ENCODE measurements at regions not wholly inside any gene's neighbourhood (a gene's known extent, or its start where the extent isn't known, plus 50 kb on each side); places are given as distances from the start of the nearest gene placed in this dataset.

DNA sequence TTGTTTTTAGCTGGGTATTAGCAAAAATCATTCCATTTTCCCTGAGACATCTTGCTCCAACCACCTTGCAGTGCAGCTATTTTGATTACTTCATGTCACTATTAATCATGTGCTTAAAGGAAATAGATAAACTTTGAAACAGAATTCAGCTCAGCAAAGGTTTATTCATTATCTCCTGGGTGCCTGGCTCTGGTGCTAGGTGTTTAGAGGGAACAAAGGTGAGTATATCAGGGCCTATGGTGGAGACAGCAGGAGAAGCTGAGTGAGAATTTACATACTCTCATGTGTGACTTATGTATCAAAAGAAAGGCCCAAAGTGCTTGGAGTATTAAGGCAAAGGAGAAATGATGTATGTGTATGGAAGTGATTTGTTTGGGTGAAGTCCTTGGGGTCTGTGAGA, 63.8 kb upstream of the BMP2 start:
- no peak for DNase-seq
- peaks cover 16% of the 10 kb centered on the region for H3K4me1 ChIP-seq (ENCODE audit: control insufficient read depth, insufficient read depth, low read length)
- Mint-ChIP-seq H3K4me1 (peaks cover 22 to 35% of the 10 kb centered on the region in 2 donors), H3K27me3 (ENCODE audit: low read depth in 2 of 2) (no peaks in the 10 kb centered on the region), H3K36me3 (no peaks in the 10 kb centered on the region), H3K4me3 (no peak overlapping the region), H3K27ac (no peak overlapping the region), H3K9me3 (no peaks in the 10 kb centered on the region)
- no peak for TF ChIP-seq CTCF (IDR thresholded peaks at IDR 0.05)
- no peak overlapping the region for H3K4me3 ChIP-seq (ENCODE audit: low read length)
- ATAC-seq = no peak
- H3K9me3 ChIP-seq (ENCODE audit: control insufficient read depth, insufficient read depth, low read length) = no peaks in the 10 kb centered on the region
- H3K27ac ChIP-seq (ENCODE audit: low read length) = no peak overlapping the region
- intact Hi-C loops (cut with micrococcal nuclease) = no loop called here
- H3K36me3 ChIP-seq (ENCODE audit: control insufficient read depth, insufficient read depth, low read length) = no peaks in the 10 kb centered on the region
- no peaks in the 10 kb centered on the region for H3K27me3 ChIP-seq (ENCODE audit: control insufficient read depth, insufficient read depth, low read length)

DNA sequence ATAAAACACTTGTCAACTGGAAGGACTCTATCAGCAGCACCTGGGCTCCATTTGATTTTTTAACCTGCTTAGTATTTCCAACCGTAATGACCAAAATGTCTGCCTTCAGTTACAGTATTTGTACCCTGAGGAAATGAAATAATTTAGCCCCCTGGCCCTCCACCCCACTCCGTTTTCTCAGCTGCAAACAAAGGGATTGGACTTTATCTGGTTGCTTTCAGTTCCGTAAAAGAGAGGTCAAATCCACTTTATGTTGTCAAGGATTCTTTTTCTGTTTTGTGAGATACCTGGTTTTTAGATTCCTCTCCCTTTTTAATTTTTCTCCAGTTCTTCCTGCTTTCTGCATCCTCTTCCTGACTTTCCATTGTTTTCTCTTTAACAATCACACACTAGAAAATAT, 64.4 kb upstream of the BMP2 start:
- WGBS (ENCODE audit: insufficient coverage) = 94% methylated on average over 2 of the region's 3 CpGs
- Histone ChIP-seq H3K36me3 (ENCODE audit: control insufficient read depth, insufficient read depth, low read length) (no peaks in the 10 kb centered on the region), H3K4me3 (ENCODE audit: low read length) (no peak overlapping the region), H3K27ac (ENCODE audit: low read length) (no peak overlapping the region), H3K4me1 (ENCODE audit: control insufficient read depth, insufficient read depth, low read length) (peaks cover 16% of the 10 kb centered on the region), H3K9me3 (ENCODE audit: control insufficient read depth, insufficient read depth, low read length) (no peaks in the 10 kb centered on the region), H3K27me3 (ENCODE audit: control insufficient read depth, insufficient read depth, low read length) (no peaks in the 10 kb centered on the region)
- peaks cover 22 to 35% of the 10 kb centered on the region in 2 donors for H3K4me1 Mint-ChIP-seq
- no peaks in the 10 kb centered on the region for H3K9me3 Mint-ChIP-seq
- no peak for TF ChIP-seq CTCF (IDR thresholded peaks at IDR 0.05)
- H3K4me3 Mint-ChIP-seq = no peak overlapping the region
- DNase-seq (no peak), ATAC-seq (no peak)
- intact Hi-C loops (cut with micrococcal nuclease) = no loop called here
- H3K27ac Mint-ChIP-seq = no peak overlapping the region
- H3K27me3 Mint-ChIP-seq (ENCODE audit: low read depth in 2 of 2) = no peaks in the 10 kb centered on the region
- H3K36me3 Mint-ChIP-seq = no peaks in the 10 kb centered on the region

DNA sequence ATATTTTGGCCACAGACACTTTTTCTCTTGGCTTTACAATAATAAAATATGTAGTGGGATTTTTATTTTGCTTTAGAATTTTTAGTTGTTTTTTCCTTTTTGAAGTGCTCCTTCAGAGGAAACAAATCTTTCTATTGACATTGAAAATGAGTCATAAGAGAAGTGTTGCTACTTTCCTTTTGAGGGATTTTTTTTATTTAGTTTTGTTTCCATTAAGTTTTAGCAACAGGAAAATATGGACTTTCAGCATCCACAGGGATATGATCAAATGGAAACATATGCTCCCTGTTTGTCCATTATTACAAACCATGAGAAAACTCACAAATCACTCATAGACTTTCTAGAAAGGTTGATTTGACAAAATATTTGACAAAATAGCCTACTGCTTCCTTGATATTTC, 65.3 kb upstream of the BMP2 start:
- H3K36me3 Mint-ChIP-seq = no peaks in the 10 kb centered on the region
- no peak for DNase-seq

More for the DNA sequence above, 65.3 kb upstream of the BMP2 start:
- H3K4me1 ChIP-seq (ENCODE audit: control insufficient read depth, insufficient read depth, low read length) = peaks cover 16% of the 10 kb centered on the region
- H3K9me3 ChIP-seq (ENCODE audit: control insufficient read depth, insufficient read depth, low read length) = no peaks in the 10 kb centered on the region
- intact Hi-C loops (cut with micrococcal nuclease) = no loop called here
- H3K36me3 ChIP-seq (ENCODE audit: control insufficient read depth, insufficient read depth, low read length) = no peaks in the 10 kb centered on the region
- no peaks in the 10 kb centered on the region for H3K27me3 Mint-ChIP-seq (ENCODE audit: low read depth in 2 of 2)
- H3K4me1 Mint-ChIP-seq = peaks cover 22 to 35% of the 10 kb centered on the region in 2 donors
- H3K27ac Mint-ChIP-seq = no peak overlapping the region
- no peak overlapping the region for H3K4me3 Mint-ChIP-seq
- ATAC-seq = no peak
- no peaks in the 10 kb centered on the region for H3K27me3 ChIP-seq (ENCODE audit: control insufficient read depth, insufficient read depth, low read length)
- H3K27ac ChIP-seq (ENCODE audit: low read length) = no peak overlapping the region
- no peak for TF ChIP-seq CTCF (IDR thresholded peaks at IDR 0.05)
- H3K4me3 ChIP-seq (ENCODE audit: low read length) = no peak overlapping the region
- no peaks in the 10 kb centered on the region for H3K9me3 Mint-ChIP-seq

Measured in natural killer cell (primary cell).